ENCODE measurements at regions not wholly inside any gene's neighbourhood (a gene's known extent, or its start where the extent isn't known, plus 50 kb on each side); places are given as distances from the start of the nearest gene placed in this dataset.

GRCh38 chrX:42707742-42708141, 70.2 kb downstream of the PPP1R2C start:
- H3K4me3 ChIP-seq (replicated peaks; ENCODE audit: insufficient read depth, low read length), result no peak overlapping the region
- no peaks in the 10 kb centered on the region for H3K27me3 ChIP-seq (ENCODE audit: insufficient read depth, poor library complexity, severe bottlenecking)
- H3K27ac ChIP-seq (replicated peaks), result no peak overlapping the region
- no peak for DNase-seq (ENCODE audit: low read depth in 1 of 2, low spot score in 1 of 2)
- TF ChIP-seq POLR2AphosphoS5 (IDR thresholded peaks at IDR 0.05; ENCODE audit: low read depth), result no peak
- TF ChIP-seq REST (IDR thresholded peaks at IDR 0.05; ENCODE audit: insufficient replicate concordance, low read depth), result no peak
- no peak for TF ChIP-seq SPI1 (IDR thresholded peaks at IDR 0.05; ENCODE audit: borderline replicate concordance, low read depth)
- no peak for TF ChIP-seq GABPA (IDR thresholded peaks at IDR 0.05; ENCODE audit: low read depth)
- no peak for TF ChIP-seq CTCF (IDR thresholded peaks at IDR 0.05; ENCODE audit: insufficient read depth, low read length)

- DNase-seq (ENCODE audit: low read depth in 1 of 2, low spot score in 1 of 2), result no peak
- no peaks in the 10 kb centered on the region for H3K27me3 ChIP-seq (ENCODE audit: insufficient read depth, poor library complexity, severe bottlenecking)
- no peak overlapping the region for H3K27ac ChIP-seq (replicated peaks)
- TF ChIP-seq GABPA (IDR thresholded peaks at IDR 0.05; ENCODE audit: low read depth) (no peak), REST (IDR thresholded peaks at IDR 0.05; ENCODE audit: insufficient replicate concordance, low read depth) (no peak), POLR2AphosphoS5 (IDR thresholded peaks at IDR 0.05; ENCODE audit: low read depth) (no peak), SPI1 (IDR thresholded peaks at IDR 0.05; ENCODE audit: borderline replicate concordance, low read depth) (no peak), CTCF (IDR thresholded peaks at IDR 0.05; ENCODE audit: insufficient read depth, low read length) (no peak)
- no peak overlapping the region for H3K4me3 ChIP-seq (replicated peaks; ENCODE audit: insufficient read depth, low read length)
Measured at GRCh38 chrX:42704454-42704853, 73.5 kb downstream of the PPP1R2C start.

GRCh38 chrX:42697544-42697943, 80.4 kb downstream of the PPP1R2C start:
- no peak for TF ChIP-seq GABPA (IDR thresholded peaks at IDR 0.05; ENCODE audit: low read depth)
- no peak for TF ChIP-seq CTCF (IDR thresholded peaks at IDR 0.05; ENCODE audit: insufficient read depth, low read length)
- no peak for TF ChIP-seq SPI1 (IDR thresholded peaks at IDR 0.05; ENCODE audit: borderline replicate concordance, low read depth)
- no peak for TF ChIP-seq REST (IDR thresholded peaks at IDR 0.05; ENCODE audit: insufficient replicate concordance, low read depth)
- TF ChIP-seq POLR2AphosphoS5 (IDR thresholded peaks at IDR 0.05; ENCODE audit: low read depth), result no peak
- H3K27me3 ChIP-seq (ENCODE audit: insufficient read depth, poor library complexity, severe bottlenecking), result no peaks in the 10 kb centered on the region
- H3K4me3 ChIP-seq (replicated peaks; ENCODE audit: insufficient read depth, low read length), result no peak overlapping the region
- DNase-seq (ENCODE audit: low read depth in 1 of 2, low spot score in 1 of 2), result no peak
- H3K27ac ChIP-seq (replicated peaks), result no peak overlapping the region
